ENCODE measurements at regions not wholly inside any gene's neighbourhood (a gene's known extent, or its start where the extent isn't known, plus 50 kb on each side); places are given as distances from the start of the nearest gene placed in this dataset.

DNA sequence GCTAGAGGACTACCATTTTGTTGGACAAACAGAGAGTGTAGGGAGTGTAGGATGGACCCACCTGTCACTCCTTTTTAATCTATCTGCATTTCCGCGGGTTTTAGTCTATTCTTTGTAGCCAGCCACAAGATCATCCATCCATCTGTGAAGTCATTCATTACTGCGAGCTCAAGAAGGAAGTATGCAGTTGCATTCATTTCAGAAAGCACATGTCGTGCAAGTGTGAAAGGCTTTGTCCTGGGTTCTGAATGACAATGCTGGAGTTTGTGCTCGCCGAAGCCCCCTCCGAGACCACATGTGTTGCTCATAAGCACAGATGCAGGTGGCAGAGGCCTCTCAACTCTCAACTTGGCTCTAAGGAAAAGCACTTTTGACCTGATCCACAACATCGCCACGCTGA is 70.3 kb upstream of the BASP1 start:
- H3K9me3 Mint-ChIP-seq = peaks cover 3 to 5% of the 10 kb centered on the region in 2 donors
- no peak for DNase-seq
- WGBS (ENCODE audit: insufficient coverage) = 93% methylated on average over 9 of the region's 9 CpGs

DNA sequence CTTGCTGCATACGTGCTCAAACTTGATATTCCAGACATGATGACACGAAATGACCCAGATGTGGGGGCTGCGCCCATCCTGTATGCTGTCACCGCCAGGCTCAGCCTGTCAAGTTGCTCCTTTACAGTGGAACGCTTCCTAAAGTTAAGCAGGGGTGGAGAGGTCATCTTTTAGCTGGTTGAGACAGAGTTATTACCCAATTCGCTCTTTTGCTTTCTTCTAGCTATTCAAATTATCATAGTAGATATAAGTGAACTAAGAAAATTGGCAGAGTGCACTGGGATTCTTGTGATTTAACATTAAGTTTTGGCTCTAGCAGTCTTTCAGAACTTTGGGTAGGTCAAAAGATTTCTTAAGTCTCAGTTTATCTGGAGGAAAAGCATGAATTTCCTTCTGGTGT is 69.8 kb upstream of the BASP1 start:
- no peak overlapping the region for H3K4me3 ChIP-seq (ENCODE audit: low read length)
- no peak overlapping the region for H3K27ac ChIP-seq (ENCODE audit: low read length)
- no peak overlapping the region for H3K27ac Mint-ChIP-seq
- peaks cover 3% of the 10 kb centered on the region in 2 donors for H3K9me3 Mint-ChIP-seq
- H3K4me3 Mint-ChIP-seq = no peak overlapping the region
- DNase-seq = no peak
- ATAC-seq = no peak
- no peaks in the 10 kb centered on the region for H3K4me1 Mint-ChIP-seq
- no peaks in the 10 kb centered on the region for H3K36me3 ChIP-seq (ENCODE audit: control insufficient read depth, insufficient read depth, low read length)
- WGBS (ENCODE audit: insufficient coverage) = 90% methylated on average over 5 of the region's 6 CpGs
- intact Hi-C loops (cut with micrococcal nuclease) = no loop called here
- no peaks in the 10 kb centered on the region for H3K27me3 ChIP-seq (ENCODE audit: control insufficient read depth, insufficient read depth, low read length)
- H3K9me3 ChIP-seq (ENCODE audit: control insufficient read depth, insufficient read depth, low read length) = no peaks in the 10 kb centered on the region
- H3K4me1 ChIP-seq (ENCODE audit: control insufficient read depth, insufficient read depth, low read length) = no peaks in the 10 kb centered on the region
- H3K27me3 Mint-ChIP-seq (ENCODE audit: low read depth in 2 of 2) = no peaks in the 10 kb centered on the region
- TF ChIP-seq CTCF (IDR thresholded peaks at IDR 0.05) = no peak
- H3K36me3 Mint-ChIP-seq = no peaks in the 10 kb centered on the region

More for the DNA sequence above, 70.3 kb upstream of the BASP1 start:
- intact Hi-C loops (cut with micrococcal nuclease) = no loop called here
- H3K4me3 ChIP-seq (ENCODE audit: low read length) = no peak overlapping the region
- no peaks in the 10 kb centered on the region for H3K4me1 ChIP-seq (ENCODE audit: control insufficient read depth, insufficient read depth, low read length)
- no peak overlapping the region for H3K27ac ChIP-seq (ENCODE audit: low read length)
- TF ChIP-seq CTCF (IDR thresholded peaks at IDR 0.05) = no peak
- Mint-ChIP-seq H3K4me3 (no peak overlapping the region), H3K27ac (no peak overlapping the region), H3K36me3 (no peaks in the 10 kb centered on the region), H3K27me3 (ENCODE audit: low read depth in 2 of 2) (no peaks in the 10 kb centered on the region), H3K4me1 (no peaks in the 10 kb centered on the region)
- ATAC-seq = no peak
- H3K9me3 ChIP-seq (ENCODE audit: control insufficient read depth, insufficient read depth, low read length) = no peaks in the 10 kb centered on the region
- no peaks in the 10 kb centered on the region for H3K27me3 ChIP-seq (ENCODE audit: control insufficient read depth, insufficient read depth, low read length)
- no peaks in the 10 kb centered on the region for H3K36me3 ChIP-seq (ENCODE audit: control insufficient read depth, insufficient read depth, low read length)

- TF ChIP-seq CTCF (IDR thresholded peaks at IDR 0.05) = no peak
- Mint-ChIP-seq H3K36me3 (no peaks in the 10 kb centered on the region), H3K27ac (no peak overlapping the region), H3K4me1 (no peaks in the 10 kb centered on the region), H3K27me3 (ENCODE audit: low read depth in 2 of 2) (no peaks in the 10 kb centered on the region), H3K9me3 (peaks cover 3 to 5% of the 10 kb centered on the region in 2 donors), H3K4me3 (no peak overlapping the region)
- no peak overlapping the region for H3K27ac ChIP-seq (ENCODE audit: low read length)
- H3K4me3 ChIP-seq (ENCODE audit: low read length) = no peak overlapping the region
- no peaks in the 10 kb centered on the region for H3K9me3 ChIP-seq (ENCODE audit: control insufficient read depth, insufficient read depth, low read length)
- WGBS (ENCODE audit: insufficient coverage) = 100% methylated on average over 1 of the region's 1 CpG
- ATAC-seq (no peak), DNase-seq (no peak)
- intact Hi-C loops (cut with micrococcal nuclease) = no loop called here
- no peaks in the 10 kb centered on the region for H3K36me3 ChIP-seq (ENCODE audit: control insufficient read depth, insufficient read depth, low read length)
- H3K27me3 ChIP-seq (ENCODE audit: control insufficient read depth, insufficient read depth, low read length) = no peaks in the 10 kb centered on the region
- H3K4me1 ChIP-seq (ENCODE audit: control insufficient read depth, insufficient read depth, low read length) = no peaks in the 10 kb centered on the region
Observed at GRCh38 chr5:17148481-17148880, 69.0 kb upstream of the BASP1 start.

DNA sequence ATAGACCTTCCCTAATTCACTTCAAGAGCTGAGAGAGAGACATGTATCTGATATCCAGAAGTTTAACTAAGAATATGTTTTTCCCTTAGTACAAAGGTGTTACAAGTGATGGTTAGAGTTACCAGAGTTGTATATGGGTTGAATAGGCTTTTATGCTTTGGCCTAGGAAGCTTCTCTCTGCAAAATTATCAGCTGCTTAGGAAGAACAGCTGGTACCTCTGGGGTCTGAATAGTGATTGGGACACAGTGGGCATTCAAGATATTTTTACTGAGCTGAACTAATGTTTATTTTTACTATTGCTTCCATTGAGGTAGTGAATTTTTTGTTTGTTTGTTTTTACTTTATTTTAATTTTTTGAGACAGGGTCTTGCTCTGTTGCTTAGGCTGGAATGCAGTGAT is 67.6 kb upstream of the BASP1 start:
- Histone ChIP-seq H3K27me3 (ENCODE audit: control insufficient read depth, insufficient read depth, low read length) (no peaks in the 10 kb centered on the region), H3K36me3 (ENCODE audit: control insufficient read depth, insufficient read depth, low read length) (no peaks in the 10 kb centered on the region), H3K9me3 (ENCODE audit: control insufficient read depth, insufficient read depth, low read length) (no peaks in the 10 kb centered on the region), H3K4me1 (ENCODE audit: control insufficient read depth, insufficient read depth, low read length) (no peaks in the 10 kb centered on the region), H3K4me3 (ENCODE audit: low read length) (no peak overlapping the region), H3K27ac (ENCODE audit: low read length) (no peak overlapping the region)
- TF ChIP-seq CTCF (IDR thresholded peaks at IDR 0.05) = no peak
- H3K4me1 Mint-ChIP-seq = no peaks in the 10 kb centered on the region
- intact Hi-C loops (cut with micrococcal nuclease) = no loop called here
- ATAC-seq = no peak
- peaks cover 7 to 8% of the 10 kb centered on the region in 2 donors for H3K9me3 Mint-ChIP-seq
- H3K36me3 Mint-ChIP-seq = no peaks in the 10 kb centered on the region
- no peak for DNase-seq
- H3K4me3 Mint-ChIP-seq = no peak overlapping the region
- no peak overlapping the region for H3K27ac Mint-ChIP-seq
- no peaks in the 10 kb centered on the region for H3K27me3 Mint-ChIP-seq (ENCODE audit: low read depth in 2 of 2)

Data from natural killer cell (primary cell).